ENCODE measurements at regions not wholly inside any gene's neighbourhood (a gene's known extent, or its start where the extent isn't known, plus 50 kb on each side); places are given as distances from the start of the nearest gene placed in this dataset.
A peak's percentile ranks its signal among the peaks of the same experiment; 100 is the strongest.

DNA sequence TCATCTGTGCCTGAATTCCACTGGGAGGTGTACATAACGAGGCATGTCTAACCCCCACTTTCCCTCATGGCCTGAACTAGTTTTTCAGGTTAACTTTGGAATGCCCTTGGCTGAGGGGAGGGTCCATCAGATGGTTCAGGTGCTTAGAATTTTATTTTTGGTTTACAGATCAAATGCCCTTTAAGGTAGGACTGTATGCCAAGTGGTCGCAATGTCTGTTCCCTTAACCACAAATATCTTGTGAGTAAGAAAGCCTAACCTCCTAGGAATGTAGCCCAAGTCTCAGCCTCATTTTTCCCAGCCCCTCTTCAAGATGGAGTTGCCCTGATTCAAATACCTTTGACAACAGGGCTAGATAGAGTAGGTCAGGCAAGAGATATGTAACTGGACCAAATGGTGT lies 78.4 kb downstream of the RNASET2 start:
- no peak for DNase-seq (ENCODE audit: low read depth in 3 of 3, low spot score in 2 of 3)

DNA sequence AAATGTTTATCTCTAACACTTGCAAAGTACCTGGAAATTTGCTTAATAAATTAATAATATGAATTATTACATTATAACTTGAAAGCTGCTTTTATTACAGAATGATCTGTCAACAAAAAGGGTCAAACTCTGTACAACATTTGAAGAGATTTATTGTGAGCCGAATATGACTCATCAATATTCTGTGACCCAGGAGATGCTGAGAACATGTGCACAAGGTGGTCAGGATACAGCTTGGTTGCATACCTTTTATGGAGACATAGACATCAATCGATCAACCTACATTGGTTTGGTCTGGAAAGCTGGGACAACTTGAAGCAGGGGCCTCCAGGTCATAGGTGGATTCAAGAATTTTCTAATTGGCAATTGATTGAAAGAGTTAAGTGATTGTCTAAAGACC lies 79.0 kb downstream of the RNASET2 start:
- no peak for DNase-seq (ENCODE audit: low read depth in 3 of 3, low spot score in 2 of 3)

DNA sequence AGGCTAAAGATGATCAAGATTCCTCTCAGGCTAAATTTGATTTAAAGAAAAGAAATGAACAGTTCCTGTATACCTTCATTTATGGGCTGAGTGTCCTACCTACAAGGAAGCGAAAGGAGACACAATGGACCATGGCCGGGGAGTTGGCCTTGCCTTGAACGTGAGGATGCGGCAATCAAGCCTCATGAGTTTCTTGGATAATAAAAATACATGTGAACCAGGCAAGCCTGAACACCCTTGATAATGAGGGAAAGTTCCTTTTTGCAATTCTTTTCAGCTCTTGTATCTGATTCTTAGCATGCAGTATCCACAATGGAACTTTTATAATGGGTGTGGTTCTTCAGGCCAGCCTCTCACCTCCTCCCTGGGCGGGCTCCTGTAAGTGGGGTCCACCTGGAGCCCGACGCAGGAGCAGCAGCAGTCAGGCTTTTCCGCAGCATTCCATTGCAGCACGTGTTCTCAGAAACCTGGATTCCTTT lies 83.8 kb downstream of the RNASET2 start:
- DNase-seq (ENCODE audit: low read depth in 3 of 3, low spot score in 2 of 3): no peak

DNA sequence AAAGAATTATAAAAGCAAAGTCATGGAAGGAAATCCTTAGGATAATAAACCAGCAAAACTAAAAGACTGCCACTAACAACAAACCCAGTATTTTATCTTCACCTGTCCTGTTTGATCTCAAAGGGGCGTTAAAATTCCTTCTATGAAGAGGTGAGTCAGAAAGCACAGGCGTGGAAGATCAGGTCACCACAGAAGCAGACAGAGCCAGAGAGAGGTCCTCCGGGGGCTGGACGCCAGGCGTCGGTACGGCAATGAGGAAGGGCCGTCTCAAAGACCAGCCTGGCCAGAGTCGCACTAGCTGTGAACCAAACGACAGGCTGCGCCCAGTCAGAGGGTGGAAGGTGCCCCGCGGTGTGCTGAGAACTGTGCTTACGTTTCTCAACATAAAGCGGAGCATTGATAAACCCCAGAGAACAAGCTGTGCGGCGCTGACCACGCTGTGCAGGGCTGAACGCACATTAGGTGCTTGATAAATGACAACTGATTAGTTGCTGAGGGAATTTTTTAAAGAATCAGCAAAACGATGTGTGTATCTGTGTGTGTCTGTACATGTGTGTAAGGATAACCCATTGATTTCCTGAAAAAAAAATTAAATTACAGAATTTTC lies 85.6 kb downstream of the RNASET2 start:
- no peak for DNase-seq (ENCODE audit: low read depth in 3 of 3, low spot score in 2 of 3)

DNA sequence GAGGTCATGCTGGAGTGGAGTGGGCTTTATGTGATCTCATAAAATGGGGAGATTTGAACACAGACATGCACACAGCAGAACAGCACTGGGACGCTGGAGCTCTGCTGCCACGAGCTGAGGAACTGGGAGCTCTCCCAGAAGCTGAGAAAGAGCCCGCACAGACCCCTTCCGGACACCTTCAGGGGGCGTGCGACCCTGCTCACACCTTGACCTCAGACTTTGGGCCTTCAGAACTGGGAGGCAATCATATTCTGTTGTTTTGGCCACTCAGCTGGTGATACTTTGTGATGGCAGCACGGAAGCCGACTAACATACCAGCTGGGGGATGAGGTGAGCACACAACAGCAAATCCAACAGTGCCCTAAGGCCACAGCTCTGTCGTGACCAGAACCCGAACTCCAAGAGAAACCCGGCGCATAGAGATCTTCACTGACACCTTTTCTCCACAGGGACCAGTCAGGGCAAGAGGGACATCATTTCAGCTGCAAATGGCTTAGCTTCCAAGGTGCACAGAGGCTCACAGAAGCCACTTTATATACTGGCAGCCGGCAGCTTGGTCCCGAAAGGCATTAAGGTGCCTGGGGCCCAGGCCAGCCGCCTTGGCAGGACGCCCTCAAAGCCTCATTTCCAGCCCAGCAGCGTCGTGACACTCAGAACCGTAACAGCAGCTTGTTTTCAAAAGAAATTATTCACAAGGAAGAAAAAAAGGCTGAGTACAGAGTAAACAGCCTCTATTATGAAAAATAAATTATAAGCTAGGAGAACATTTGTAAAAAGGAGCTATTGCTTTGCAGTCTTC lies 89.3 kb downstream of the RNASET2 start:
- DNase-seq (ENCODE audit: low read depth in 3 of 3, low spot score in 2 of 3): no peak

DNA sequence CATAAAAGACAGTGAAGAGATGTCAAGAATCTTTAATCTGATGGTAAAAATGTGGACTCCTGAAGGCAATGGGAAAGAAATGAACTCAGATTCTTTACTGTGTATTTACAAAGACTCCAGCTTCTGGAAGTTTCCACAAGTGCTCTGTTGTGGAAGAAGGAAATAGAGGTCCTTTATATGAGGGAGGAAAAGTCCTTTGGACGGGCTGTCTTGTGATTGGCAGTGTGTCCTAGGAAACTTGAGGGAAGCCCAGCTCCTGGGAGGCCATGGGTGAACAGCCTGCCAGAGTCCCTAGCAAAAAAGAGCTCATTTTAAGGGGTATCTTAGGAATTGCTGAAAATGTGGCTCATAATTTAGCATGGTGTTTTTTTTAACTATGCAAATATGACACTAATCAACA lies 92.0 kb downstream of the RNASET2 start:
- no peak for DNase-seq (ENCODE audit: low read depth in 3 of 3, low spot score in 2 of 3)

DNA sequence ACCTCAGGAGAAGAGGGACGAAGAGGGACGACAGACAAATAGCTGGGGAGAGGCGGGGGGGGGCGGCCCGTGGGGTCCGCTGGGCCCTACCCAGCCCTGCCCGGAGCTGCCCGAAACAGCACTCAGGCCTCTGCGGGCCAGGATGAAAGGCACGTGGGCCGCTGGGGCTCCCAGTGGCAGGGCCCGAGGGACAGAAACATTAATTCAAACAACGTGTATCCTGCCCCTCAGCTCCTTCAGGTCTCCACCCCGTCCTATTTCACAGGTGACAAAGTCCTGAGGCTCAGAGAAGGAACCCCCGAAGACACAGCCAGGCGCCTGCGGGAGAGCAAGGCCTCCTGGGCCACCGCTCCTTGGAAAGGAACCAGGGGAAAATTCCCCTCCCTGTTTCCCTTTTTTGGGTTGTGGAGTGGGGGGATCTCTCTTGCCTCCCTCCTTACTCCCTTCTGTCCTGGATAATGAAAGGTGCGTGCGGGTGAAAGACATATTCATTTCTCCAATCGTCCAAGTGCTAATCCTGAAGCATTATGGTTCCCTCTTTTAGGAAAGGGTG lies 93.3 kb downstream of the RNASET2 start:
- DNase-seq (ENCODE audit: low read depth in 3 of 3, low spot score in 2 of 3): no peak

DNA sequence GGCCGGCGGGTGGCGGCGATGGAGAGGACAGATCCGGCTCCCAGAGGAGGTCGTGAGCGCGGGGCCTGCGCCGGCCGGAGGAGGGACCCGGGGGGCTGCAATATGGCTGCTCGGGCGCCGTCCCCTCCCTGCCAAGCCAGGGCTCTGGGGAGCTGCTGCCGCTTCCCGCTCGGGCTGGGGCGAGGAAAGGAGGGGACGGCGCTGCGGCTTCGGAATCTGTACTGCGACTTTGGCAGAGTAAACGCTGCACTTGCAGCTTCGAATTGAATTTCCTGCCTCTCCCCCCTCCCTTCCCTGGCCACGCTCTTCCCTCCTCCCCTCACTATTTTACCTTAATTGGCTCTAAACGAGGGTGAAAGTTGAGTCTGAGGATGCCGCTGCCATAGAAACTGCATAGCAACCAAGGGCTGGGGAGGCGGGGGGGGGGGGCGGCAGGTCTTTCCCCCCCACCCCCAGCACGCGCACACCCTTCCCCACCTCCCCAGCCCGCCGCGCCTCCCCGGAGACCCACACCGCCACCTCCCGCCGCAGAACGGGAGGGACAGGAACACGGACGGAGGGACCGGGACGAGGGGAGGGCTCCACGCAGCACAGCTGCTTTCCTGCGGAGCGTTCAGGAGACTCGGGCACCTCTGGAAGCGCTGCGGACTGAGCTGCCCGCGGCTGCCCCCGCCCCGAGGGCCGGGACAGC lies 93.9 kb downstream of the RNASET2 start:
- peak in 2 of 3 donors; percentile 19 to 23 for DNase-seq (ENCODE audit: low read depth in 3 of 3, low spot score in 2 of 3)

DNA sequence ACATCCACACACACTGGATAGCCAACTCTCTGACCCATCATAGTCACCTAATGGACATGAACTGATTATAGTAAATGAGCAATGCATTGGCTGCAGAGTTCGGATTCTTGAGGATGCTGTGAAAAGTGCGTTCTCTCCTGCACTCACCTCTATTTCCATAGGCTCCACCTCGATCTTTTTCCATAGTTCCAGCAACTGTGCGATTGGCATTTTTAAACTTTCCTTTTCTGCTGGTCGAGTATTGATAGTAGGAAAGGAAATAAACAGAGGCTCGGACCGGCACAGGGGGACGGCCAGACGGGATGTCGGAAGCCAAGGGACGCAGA lies 94.4 kb downstream of the RNASET2 start:
- DNase-seq (ENCODE audit: low read depth in 3 of 3, low spot score in 2 of 3): peak in 1 of 3 donors; percentile 13

DNA sequence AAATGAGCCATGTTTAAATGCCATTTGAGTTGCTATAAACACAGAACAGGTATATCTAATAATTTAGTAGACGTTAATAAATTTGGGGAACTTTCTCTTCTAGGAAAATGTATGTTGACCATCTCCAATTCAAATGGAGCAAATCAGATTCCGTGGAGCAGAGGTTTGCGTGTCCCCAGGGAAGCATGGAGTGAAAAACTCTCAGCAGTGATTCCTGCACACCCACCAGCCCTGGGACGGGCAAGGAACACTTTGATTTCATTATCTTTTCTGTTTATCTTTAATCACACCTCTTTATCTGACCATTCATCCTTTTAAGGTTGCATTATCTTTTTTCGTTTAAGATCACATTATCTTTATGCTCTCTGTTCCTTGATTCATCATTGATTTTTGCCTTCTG lies 95.0 kb downstream of the RNASET2 start:
- no peak for DNase-seq (ENCODE audit: low read depth in 3 of 3, low spot score in 2 of 3)

DNA sequence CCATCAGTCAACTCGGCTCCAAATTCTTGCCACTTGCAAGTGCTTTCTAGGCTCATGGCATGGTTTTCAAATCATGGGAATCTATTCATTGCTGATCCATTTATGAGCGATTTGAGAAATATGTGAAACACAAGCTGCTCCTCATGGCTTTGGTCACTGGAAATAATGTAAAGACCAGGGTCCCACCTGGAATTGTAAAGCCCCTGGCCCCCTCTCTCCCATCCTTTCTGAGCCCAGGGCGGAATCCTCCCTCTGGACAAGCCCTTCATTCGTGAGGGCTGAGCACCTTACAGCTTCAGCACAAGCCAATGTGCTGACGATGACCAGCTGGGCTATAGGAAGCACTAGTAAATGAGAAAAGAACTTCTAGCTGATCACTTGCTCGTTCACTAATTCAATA lies 96.0 kb downstream of the RNASET2 start:
- no peak for DNase-seq (ENCODE audit: low read depth in 3 of 3, low spot score in 2 of 3)

DNA sequence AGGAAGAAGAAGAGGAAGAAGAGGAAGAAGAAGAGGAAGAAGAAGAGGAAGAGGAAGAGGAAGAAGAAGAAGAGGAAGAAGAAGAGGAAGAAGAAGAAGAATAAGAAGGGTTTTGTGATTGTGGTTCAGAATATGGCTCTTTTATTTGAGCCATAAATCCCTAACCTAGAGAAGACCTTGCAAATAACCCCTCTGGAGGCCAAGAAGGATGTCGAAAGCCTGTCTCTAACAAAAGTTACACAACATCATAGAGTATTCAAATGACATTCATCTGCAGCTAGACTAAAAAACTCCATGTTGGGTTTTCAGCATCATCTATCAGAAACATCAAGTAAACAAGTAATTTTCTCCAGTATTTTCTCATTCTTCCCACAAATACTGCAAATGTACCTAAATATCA lies 100.9 kb downstream of the RNASET2 start:
- no peak for DNase-seq (ENCODE audit: low read depth in 3 of 3, low spot score in 2 of 3)

DNA sequence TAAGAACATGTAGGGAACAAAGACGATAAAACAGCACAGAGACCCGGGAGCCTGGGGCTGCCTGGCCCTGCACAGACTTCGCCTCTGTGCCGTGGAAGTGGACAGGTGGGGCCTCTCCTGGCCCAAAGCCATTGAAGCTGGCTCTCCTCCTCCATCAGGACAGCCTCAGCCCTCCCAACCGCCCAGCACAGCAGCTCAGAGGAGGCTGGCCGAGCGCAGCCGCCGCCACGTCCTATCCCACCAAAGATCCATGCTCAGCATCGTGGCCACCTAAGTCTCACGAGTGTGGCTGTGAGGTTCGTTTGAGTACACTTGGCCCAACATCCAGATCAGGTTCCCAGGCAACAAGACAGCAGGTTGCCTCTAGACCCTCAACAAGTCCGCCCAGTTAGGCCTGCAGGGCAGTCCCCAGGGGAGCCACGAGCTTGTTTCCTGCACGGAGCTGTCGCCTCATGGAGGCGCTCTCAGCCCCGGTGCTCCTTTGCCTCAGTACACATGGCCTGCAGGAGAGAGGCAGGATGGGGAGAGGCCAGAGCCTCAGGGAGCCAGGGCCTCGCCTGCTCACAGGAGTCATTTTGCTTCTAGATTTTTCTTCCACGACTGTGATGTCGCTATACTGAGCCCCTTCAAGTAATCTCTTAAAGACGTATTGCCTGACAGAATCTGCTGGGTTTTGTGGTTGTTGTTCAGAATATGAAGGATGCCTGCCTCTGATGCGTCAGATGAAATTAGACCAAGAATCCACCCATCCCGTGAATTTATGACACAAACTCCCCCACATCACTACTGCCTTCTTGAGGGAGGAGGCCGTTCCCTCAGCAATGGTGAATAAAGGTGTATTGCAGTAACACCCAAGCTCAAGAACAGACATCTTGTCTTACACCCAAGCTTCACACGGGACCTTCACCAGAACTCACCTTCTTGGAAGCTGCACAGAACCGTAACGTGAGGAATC lies 102.7 kb downstream of the RNASET2 start:
- DNase-seq (ENCODE audit: low read depth in 3 of 3, low spot score in 2 of 3): no peak

DNA sequence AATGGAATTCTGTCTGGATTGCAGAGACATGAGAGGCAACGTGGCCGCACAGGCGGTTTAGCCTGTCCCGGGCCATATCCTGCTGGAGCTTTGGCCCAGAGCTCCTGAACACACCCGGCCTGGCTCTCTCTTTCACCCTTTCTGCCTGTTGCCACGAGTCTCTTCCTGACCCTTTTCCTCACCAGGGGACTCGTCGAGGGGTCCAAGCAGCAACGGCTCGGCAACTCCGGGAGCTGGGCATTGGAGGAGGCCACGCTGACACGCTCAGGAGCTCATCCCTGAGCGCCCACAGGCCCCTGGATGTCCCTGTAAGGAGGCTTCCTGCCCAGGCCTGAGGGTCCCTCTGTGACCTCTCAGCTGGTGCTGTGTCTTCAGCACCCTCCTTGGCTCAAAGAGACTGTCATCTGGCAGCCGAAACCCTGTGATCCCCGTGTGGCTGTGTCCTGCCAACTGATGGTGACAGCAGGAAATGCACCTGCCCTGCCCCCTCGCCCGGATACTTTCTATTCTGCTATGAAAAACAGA lies 103.8 kb downstream of the RNASET2 start:
- DNase-seq (ENCODE audit: low read depth in 3 of 3, low spot score in 2 of 3): no peak

DNA sequence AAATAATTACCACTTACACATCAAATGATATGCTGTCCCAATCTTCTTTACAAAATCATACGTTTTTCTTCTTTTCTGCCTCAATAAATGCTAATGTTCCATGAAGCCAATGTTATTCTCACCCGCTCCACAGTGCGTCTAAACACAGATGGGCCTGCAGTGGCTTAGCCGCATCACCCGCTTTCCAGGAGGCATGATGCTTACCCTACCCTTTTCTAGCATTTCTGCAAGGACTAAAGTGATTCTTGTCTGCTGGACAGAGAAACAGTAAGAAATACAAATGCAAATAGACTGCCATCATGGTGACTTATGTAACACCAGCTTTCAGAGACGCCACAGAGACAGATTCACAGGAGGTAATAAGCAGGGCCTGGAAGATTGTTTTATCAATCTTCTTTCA lies 104.4 kb downstream of the RNASET2 start:
- no peak for DNase-seq (ENCODE audit: low read depth in 3 of 3, low spot score in 2 of 3)

DNA sequence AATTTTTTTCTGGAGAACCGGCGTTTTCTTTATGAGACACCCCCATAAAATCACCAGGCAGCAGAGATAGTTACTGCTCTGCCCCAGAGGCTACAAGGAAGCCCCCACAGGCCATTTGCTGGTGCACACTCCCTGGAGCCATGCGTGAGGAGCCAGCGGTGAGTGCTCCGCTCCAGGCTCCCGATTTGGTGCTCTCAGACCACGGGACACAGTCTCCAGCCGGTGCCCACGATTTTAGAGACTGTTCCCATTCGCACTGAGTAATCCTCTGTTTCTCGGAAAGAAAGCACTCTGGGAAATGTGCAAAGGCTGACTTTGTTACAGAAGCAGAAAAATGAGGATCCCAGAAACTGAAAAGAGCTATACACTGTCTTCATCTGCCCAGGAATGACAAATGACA lies 104.9 kb downstream of the RNASET2 start:
- no peak for DNase-seq (ENCODE audit: low read depth in 3 of 3, low spot score in 2 of 3)

DNA sequence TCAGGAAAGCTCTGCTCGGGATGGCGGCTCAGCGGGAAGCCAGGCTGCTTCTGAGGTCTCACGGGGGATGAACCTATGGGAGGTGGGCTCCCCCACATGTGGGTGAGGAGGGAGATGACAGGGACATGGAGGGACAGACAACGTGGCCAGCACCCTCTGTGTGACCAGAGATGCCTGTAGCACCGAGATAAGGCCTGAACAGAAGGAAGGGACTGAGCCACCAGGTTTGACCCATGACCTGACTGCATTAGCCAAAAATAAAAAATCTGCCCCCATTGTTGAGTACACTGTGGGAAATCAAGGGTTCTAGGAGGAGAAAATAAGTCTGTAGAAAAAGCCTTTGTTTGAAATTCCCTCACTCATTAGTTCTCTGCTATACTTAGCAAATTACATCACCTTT lies 105.7 kb downstream of the RNASET2 start:
- no peak for DNase-seq (ENCODE audit: low read depth in 3 of 3, low spot score in 2 of 3)

DNA sequence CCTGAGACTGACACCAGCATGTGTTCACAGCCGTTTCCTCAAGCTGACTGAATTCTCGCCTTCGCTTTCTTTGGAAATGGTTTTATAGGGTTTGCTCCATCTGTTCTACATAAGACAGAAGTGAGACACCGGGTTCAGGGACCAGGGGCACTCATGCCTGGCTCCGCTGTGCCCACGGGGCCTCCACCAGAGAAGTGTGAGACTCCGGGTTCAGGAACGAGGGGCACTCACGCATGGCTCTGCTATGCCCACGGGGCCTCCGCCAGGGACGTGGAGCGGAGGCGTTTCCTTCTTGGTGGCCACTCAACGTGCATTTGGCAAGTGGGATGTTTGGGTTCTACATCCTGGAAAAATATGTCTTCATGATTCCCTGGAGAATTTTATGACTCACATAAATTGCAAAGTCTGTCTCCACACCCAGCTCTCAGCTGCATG lies 106.6 kb downstream of the RNASET2 start:
- no peak for DNase-seq (ENCODE audit: low read depth in 3 of 3, low spot score in 2 of 3)

DNA sequence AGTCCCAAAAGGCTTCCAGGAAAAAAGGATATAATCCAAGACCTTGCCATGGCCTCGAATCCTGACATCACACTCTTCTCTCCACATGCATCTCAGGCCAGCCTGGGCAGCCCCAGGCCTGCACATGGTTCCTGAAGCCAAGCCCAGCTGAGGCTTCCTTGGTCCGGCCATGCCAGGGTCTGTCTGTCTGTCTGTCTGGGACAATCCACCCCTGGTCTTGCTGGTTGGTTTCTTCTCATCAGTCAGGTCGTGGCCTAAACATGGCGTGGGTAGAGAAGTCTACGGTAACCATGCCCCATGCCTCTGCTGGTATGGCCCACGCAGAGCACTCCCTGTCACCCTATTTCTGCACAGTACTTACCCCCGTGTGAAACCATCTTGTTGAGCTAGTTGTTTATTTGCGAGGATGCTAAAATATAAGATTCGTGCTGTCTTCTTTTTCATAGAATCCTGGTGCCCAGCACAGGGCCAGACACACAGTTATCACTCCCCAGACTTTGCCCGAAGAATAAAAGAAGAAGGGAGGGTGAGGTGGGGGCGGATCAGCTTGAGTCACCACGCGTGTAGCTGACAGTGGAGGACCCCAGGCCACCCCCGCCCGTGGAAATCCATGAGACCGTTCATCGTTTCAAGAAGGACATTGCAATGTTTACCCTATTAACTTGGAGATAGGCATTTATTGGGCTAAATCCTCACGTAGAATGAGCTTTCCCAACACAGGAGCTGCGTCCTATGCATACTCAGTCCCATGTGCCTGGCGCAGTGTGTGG lies 107.2 kb downstream of the RNASET2 start:
- no peak for DNase-seq (ENCODE audit: low read depth in 3 of 3, low spot score in 2 of 3)

Measured in right renal cortex interstitium (tissue), 3 donors.